Small intestine (tissue), 7 donors: ENCODE measurements at regions not wholly inside any gene's neighbourhood (a gene's known extent, or its start where the extent isn't known, plus 50 kb on each side); places are given as distances from the start of the nearest gene placed in this dataset.
"Not testable (repeated sequence)": the region's sequence is repeated elsewhere in the genome, so short reads cannot be mapped to it uniquely, and the experiment has no call there.

Experiments used
- DNase-seq, 2 donors: peaks; one replicate each; pipeline versions ENCODE4 v3.0.0 to v3.0.0-alpha.2; 2013
- FAIRE-seq: peaks from 2 replicates; lab custom pipeline; 2012; peaks lifted over from hg19 to GRCh38; lab: Jason Lieb, UNC
- H3K27ac ChIP-seq, 3 donors: one replicate each; pipeline ENCODE4 v1.5.1; 2013; ENCODE audit warnings: low read length in 2 of 3, mild to moderate bottlenecking in 2 of 3, control low read depth in 1 of 3, inconsistent platforms in 1 of 3, low read depth in 1 of 3, moderate library complexity in 1 of 3
- H3K27me3 ChIP-seq, 3 donors: one replicate each; pipeline ENCODE4 v1.6.1; 2013; ENCODE audit warnings: low read length in 3 of 3, inconsistent platforms in 1 of 3; ENCODE audit not compliant: control insufficient read depth in 3 of 3, insufficient read depth in 3 of 3
- H3K36me3 ChIP-seq, 3 donors: one replicate each; pipeline ENCODE4 v1.6.1; 2013; ENCODE audit warnings: low read length in 3 of 3, inconsistent platforms in 1 of 3, low read depth in 1 of 3, mild to moderate bottlenecking in 1 of 3, moderate library complexity in 1 of 3; ENCODE audit not compliant: control insufficient read depth in 3 of 3, insufficient read depth in 2 of 3
- H3K4me1 ChIP-seq, 3 donors: one replicate each; pipeline ENCODE4 v1.6.1; 2013; ENCODE audit warnings: low read length in 2 of 3, inconsistent platforms in 1 of 3, low read depth in 1 of 3, mild to moderate bottlenecking in 1 of 3, moderate library complexity in 1 of 3; ENCODE audit not compliant: control insufficient read depth in 3 of 3, insufficient read depth in 2 of 3
- H3K4me3 ChIP-seq, 3 donors: one replicate each; pipeline ENCODE4 v1.5.1; 2013; ENCODE audit warnings: low read length in 3 of 3, control low read depth in 1 of 3, inconsistent platforms in 1 of 3, low read depth in 1 of 3, mild to moderate bottlenecking in 1 of 3, moderate library complexity in 1 of 3
- H3K9me3 ChIP-seq, 2 donors: one replicate each; pipeline ENCODE4 v1.6.1; 2013; ENCODE audit warnings: low read depth in 1 of 2, low read length in 1 of 2; ENCODE audit not compliant: control insufficient read depth in 2 of 2, insufficient read depth in 1 of 2
- WGBS, 3 donors: extraction: QIAGEN DNeasy Blood & Tissue Kit; methylation state at CpG; one replicate each; pipeline ENCODE4 v1.1.7; 2013; 5-methylcytosine and 5-hydroxymethylcytosine counted together
- donor health status: healthy with polysubstance abuse.
- donor health status: control.
- donor health status: control.
- donor health status: Bipolar disorder and iron deficiency.
- donor health status: healthy.

DNA sequence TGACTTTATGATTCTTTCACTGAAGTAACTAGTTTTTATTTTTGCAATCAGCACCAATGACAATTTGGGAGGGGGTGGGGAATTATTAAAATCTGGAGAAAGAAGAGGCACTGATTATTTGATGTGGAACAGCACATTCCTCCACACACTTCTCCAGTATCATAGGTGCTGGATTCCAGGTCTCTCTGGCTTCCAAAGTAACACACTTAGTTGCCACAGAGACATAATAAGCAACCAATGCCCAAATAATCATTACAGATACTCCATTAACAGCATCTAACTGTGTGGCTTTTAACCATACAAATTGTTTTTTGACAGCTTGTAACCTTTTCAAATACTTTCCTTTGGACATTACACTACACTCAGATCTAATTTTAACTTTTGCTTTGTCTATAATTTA lies 131.0 kb upstream of the CDIN1 start:
- Histone ChIP-seq H3K4me1 (no peaks in the 10 kb centered on the region), H3K27me3 (no peaks in the 10 kb centered on the region), H3K9me3 (no peaks in the 10 kb centered on the region), H3K4me3 (no peak overlapping the region), H3K36me3 (no peaks in the 10 kb centered on the region), H3K27ac (no peak overlapping the region)
- FAIRE-seq (no peak), DNase-seq (no peak)

DNA sequence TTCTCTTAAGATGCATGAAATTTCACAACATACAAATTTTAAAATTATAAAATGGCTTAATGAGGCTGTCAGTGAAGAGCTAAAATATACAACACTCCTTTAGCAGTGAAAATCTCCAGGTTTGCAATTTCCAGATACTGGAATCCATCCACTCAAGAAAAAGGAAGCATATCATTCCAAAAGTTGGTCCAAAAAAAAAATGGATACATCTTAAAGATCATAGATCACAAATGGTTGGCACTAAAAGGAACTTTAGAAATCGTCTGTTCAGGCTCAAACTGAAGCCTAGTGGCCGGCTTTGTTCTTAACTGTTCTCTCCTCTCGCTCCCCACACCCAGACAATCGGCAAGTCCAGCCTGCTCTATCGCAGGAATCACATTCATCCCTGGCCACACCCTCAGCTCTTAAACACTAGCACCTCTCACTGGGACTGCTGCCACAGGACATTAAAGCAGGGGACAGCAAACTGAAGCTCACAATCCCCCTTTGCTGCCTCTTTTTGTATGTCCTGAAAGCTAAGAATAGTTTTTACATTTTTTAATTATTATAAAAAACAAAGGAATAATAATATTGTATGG lies 130.3 kb upstream of the CDIN1 start:
- H3K27me3 ChIP-seq = no peaks in the 10 kb centered on the region
- H3K4me3 ChIP-seq = no peak overlapping the region
- no peaks in the 10 kb centered on the region for H3K9me3 ChIP-seq
- no peak for DNase-seq
- WGBS, 3 donors = 30 to 44% (median 44%) methylated on average over 5 of the region's 5 CpGs
- no peaks in the 10 kb centered on the region for H3K36me3 ChIP-seq
- FAIRE-seq = no peak
- H3K27ac ChIP-seq = no peak overlapping the region
- no peaks in the 10 kb centered on the region for H3K4me1 ChIP-seq

DNA sequence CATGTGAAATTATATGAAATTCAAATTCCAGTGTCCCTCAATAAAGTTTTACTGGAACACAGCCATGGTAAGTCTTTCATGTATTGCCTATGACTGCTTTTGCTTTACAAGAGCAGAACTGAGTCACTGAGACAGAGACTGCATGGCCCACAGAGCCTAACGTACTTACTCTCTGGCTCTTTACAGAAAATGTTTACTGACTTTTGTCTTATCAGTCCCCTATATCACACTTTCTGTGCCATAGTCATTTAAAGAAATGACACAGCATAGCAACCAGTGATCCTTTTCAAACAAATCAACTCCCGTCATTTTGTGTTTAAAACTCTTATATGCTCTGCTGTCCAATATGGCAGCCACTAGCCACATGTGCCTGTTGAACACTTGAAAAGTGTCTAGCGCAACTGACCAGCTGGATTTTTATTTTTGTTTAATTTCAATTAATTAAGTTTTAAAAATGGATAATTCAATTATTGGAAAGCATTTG lies 129.7 kb upstream of the CDIN1 start:
- FAIRE-seq = no peak
- no peak overlapping the region for H3K4me3 ChIP-seq
- H3K27ac ChIP-seq = no peak overlapping the region
- H3K9me3 ChIP-seq = no peaks in the 10 kb centered on the region
- 64 to 82% (median 68%) methylated on average over 3 of the region's 3 CpGs for WGBS, 3 donors
- H3K27me3 ChIP-seq = no peaks in the 10 kb centered on the region
- H3K4me1 ChIP-seq = no peaks in the 10 kb centered on the region
- no peaks in the 10 kb centered on the region for H3K36me3 ChIP-seq
- no peak for DNase-seq

DNA sequence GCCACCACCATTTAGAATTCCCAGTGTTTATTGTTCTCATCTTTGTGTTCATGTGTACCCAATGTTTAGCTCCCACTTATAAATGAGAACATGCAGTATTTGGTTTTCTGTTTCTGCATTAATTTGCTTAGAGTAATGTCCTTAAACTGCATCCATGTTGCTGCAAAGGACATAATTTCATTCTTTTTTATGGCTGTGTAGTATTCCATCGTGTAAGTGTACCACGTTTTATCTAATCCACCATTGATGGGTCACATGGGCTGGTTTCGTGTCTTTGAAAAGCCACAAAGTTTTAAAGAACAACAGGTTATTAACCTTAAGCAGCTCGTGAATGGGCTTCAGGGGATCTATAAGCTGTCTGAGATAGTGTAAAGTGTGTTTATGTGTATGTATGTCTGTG lies 125.2 kb upstream of the CDIN1 start:
- not testable (repeated sequence) for FAIRE-seq

DNA sequence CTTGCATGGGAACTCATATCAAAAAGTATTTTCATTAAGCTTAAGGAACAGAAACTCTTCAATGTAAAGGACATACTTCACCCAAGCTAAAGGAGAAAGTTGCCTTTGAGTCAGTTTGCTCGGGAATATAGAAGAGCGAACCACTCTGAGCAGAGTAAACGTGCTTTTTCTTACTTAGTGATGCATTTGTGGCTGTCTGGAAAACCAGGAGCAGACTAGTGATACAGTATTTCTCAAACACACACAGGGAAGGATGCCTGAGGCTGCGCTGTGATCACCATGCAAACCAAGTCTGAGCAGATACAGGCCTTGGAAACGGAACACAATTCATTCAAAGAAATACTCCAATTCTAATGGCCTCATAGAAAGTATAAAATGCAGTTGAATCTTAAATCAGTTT lies 121.0 kb upstream of the CDIN1 start:
- Histone ChIP-seq H3K4me3 (no peak overlapping the region), H3K36me3 (no peaks in the 10 kb centered on the region), H3K27me3 (no peaks in the 10 kb centered on the region), H3K9me3 (no peaks in the 10 kb centered on the region), H3K4me1 (no peaks in the 10 kb centered on the region), H3K27ac (no peak overlapping the region)
- FAIRE-seq = no peak
- WGBS, 3 donors = 43 to 51% (median 45%) methylated on average over 5 of the region's 5 CpGs
- DNase-seq = no peak

More for the DNA sequence above, 125.2 kb upstream of the CDIN1 start:
- DNase-seq, H3K9me3 ChIP-seq, H3K27ac ChIP-seq, H3K4me1 ChIP-seq, H3K27me3 ChIP-seq, H3K36me3 ChIP-seq, H3K4me3 ChIP-seq: not testable (repeated sequence)
- 81 to 87% (median 85%) methylated on average over 4 of the region's 4 CpGs for WGBS, 3 donors

DNA sequence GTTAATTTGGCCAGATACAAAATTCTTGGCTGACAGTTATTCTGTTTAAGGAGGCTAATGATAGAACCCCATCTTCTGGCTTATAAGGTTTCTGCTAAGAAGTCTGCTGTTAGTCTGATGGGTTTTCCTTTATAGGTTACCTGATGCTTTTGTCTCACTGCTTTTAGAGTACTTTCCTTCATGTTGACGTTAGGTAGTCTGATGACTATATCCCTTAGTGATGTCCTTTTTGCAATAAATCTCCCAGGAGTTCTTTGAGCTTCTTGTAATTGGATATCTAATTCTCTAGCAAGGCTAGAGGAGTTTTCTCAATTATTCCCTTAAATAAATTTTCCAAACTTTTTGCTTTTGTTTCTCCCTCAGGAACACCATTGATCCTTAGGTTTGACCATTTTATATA lies 114.1 kb upstream of the CDIN1 start:
- WGBS, 3 donors = 69 to 78% (median 77%) methylated on average over 1 of the region's 1 CpG
- no peaks in the 10 kb centered on the region for H3K9me3 ChIP-seq
- H3K4me3 ChIP-seq = no peak overlapping the region
- no peaks in the 10 kb centered on the region for H3K36me3 ChIP-seq
- FAIRE-seq (no peak), DNase-seq (no peak)
- no peak overlapping the region for H3K27ac ChIP-seq
- no peaks in the 10 kb centered on the region for H3K4me1 ChIP-seq
- no peaks in the 10 kb centered on the region for H3K27me3 ChIP-seq

DNA sequence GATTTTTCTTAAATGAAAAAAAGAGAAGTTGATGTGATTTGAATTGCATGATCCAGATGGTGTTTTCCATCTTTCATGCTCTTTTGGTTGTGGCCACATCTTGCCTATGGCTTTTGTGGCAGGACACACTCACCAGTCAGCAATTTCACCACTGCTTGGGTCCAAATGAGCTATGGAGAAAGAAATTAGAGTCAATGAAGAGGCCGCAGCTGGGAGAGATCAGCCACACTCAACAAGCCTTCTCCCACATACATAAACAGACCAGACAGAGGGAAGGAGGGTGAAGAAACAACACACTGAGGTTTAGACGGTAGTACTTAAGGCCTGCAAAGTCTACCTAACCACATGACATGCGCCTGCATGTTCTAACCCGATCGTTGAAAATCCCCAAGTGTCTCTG lies 110.7 kb upstream of the CDIN1 start:
- no peaks in the 10 kb centered on the region for H3K9me3 ChIP-seq
- WGBS, 3 donors = 64 to 89% (median 84%) methylated on average over 5 of the region's 5 CpGs
- H3K36me3 ChIP-seq = no peaks in the 10 kb centered on the region
- no peak overlapping the region for H3K4me3 ChIP-seq
- no peaks in the 10 kb centered on the region for H3K27me3 ChIP-seq
- no peak overlapping the region for H3K27ac ChIP-seq
- FAIRE-seq (no peak), DNase-seq (no peak)
- H3K4me1 ChIP-seq = no peaks in the 10 kb centered on the region

DNA sequence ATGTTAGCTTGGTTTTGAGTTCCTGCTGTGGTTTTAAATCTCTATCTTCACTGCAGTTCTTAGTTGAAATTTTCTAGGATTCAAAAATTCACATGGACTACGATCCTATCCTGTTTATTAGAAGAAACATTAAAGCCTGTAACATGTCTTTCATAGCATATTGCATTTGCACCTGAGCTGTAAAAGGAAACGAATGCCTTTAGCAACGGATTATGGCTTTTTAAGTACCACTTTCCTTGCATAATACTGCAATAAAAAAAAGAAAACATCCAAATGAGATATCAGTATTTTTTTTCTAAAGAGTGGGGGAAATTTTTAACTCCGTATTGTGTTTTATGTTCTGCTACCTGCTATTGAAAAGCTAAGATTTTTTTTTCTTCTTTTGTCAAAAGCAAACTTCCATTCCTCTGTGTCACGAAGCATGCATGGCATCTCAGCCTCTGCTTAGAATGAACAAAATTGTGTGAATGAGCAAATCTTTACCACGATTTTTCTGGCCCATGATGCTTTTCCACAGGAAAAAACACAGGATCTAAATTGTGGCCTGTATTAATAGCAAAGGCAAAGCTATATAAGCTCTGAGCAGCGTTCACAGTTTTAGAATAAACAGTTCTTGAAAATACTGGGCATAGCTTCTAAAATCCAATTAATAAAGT lies 110.0 kb upstream of the CDIN1 start:
- no peaks in the 10 kb centered on the region for H3K36me3 ChIP-seq
- no peak overlapping the region for H3K27ac ChIP-seq
- H3K4me3 ChIP-seq = no peak overlapping the region
- FAIRE-seq = no peak
- no peaks in the 10 kb centered on the region for H3K27me3 ChIP-seq
- no peaks in the 10 kb centered on the region for H3K4me1 ChIP-seq
- DNase-seq = no peak
- no peaks in the 10 kb centered on the region for H3K9me3 ChIP-seq
- WGBS, 3 donors = 44 to 45% (median 44%) methylated on average over 7 of the region's 7 CpGs

DNA sequence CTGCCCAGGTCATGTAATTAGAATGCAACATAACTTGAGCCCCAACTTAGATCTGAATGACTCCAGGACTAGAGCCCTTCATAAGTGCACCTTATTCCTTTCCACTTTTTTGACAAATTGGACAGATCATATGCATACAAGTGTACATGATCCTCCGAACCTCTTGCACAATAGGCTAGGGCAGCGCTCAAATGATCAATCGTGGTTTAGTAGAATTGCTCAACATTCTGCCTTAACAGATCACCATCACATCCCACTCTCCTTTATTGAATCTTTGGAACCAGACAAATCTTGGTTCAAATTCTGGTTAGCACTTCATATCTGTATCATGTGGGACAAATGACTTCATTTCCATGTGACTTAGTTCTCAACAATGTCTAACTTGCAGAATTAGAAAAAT lies 106.8 kb upstream of the CDIN1 start:
- DNase-seq (no peak), FAIRE-seq (no peak)
- H3K27me3 ChIP-seq = no peaks in the 10 kb centered on the region
- no peaks in the 10 kb centered on the region for H3K36me3 ChIP-seq
- H3K27ac ChIP-seq = no peak overlapping the region
- H3K4me3 ChIP-seq = no peak overlapping the region
- H3K4me1 ChIP-seq = no peaks in the 10 kb centered on the region
- no peaks in the 10 kb centered on the region for H3K9me3 ChIP-seq
- WGBS, 3 donors = 72 to 93% (median 80%) methylated on average over 3 of the region's 3 CpGs
